WTC11 (cell line): ENCODE measurements at regions not wholly inside any gene's neighbourhood (a gene's known extent, or its start where the extent isn't known, plus 50 kb on each side); places are given as distances from the start of the nearest gene placed in this dataset.

Experiments used
- ATAC-seq: fragments of 200-7000 bp; cut with Tn5 transposase; 2 replicates; pipeline ENCODE4 v1.10.0; 2021; ENCODE audit warnings: mild to moderate bottlenecking, moderate library complexity
- CTCF ChIA-PET: fragments of 300-600 bp; sonication (Branson Sonifier 250); formaldehyde crosslinking; loops from one replicate; lab custom pipeline; 2021; ENCODE audit warnings: antibody characterized with exemption; lab: Charles Lee
- POLR2A ChIA-PET: fragments of 350-600 bp; sonication (Branson Sonifier 250); formaldehyde crosslinking; loops from one replicate; lab custom pipeline; 2021; ENCODE audit warnings: antibody characterized with exemption; lab: Charles Lee
- DNase-seq: peaks from one replicate; pipeline ENCODE4 v3.0.0; 2021; ENCODE audit warnings: low spot score
- H3K27ac Mint-ChIP-seq: 2 replicates; pipeline ENCODE4 v1.8.0; 2021; ENCODE audit warnings: mixed read lengths
- H3K27me3 Mint-ChIP-seq: 2 replicates; pipeline ENCODE4 v1.8.0; 2021; ENCODE audit warnings: low read depth, mild to moderate bottlenecking, moderate library complexity, mixed read lengths
- H3K36me3 Mint-ChIP-seq: 2 replicates; pipeline ENCODE4 v1.8.0; 2021; ENCODE audit warnings: mixed read lengths
- H3K4me1 Mint-ChIP-seq: 2 replicates; pipeline ENCODE4 v1.8.0; 2022; ENCODE audit warnings: mixed read lengths
- H3K4me3 Mint-ChIP-seq: 2 replicates; pipeline ENCODE4 v1.8.0; 2021; ENCODE audit warnings: mild to moderate bottlenecking, moderate library complexity, mixed read lengths
- H3K9me3 Mint-ChIP-seq: 2 replicates; pipeline ENCODE4 v1.8.0; 2021; ENCODE audit warnings: mixed read lengths
- AR ChIP-seq: fragments of 250-450 bp; sonication (Bioruptor Pico); IDR thresholded peaks from 2 replicates; pipeline ENCODE4 v1.9.0; 2021; ENCODE audit warnings: mild to moderate bottlenecking
- ATF3 ChIP-seq: sonication (generic); formaldehyde crosslinking; conservative IDR thresholded peaks from 2 replicates; pipeline ENCODE4 v1.8.1; 2022; ENCODE audit warnings: mild to moderate bottlenecking, missing genetic modification reagents
- ATF6 ChIP-seq: sonication (generic); formaldehyde crosslinking; IDR thresholded peaks from 2 replicates; pipeline ENCODE4 v1.8.1; 2023; ENCODE audit warnings: mild to moderate bottlenecking, missing genetic modification reagents
- ELF4 ChIP-seq: sonication (generic); formaldehyde crosslinking; IDR thresholded peaks from 2 replicates; pipeline ENCODE4 v1.8.1; 2022; ENCODE audit warnings: low read depth, mild to moderate bottlenecking, moderate library complexity, missing genetic modification reagents
- ETV6 ChIP-seq: sonication (generic); formaldehyde crosslinking; IDR thresholded peaks from 2 replicates; pipeline ENCODE4 v1.8.1; 2022; ENCODE audit warnings: mild to moderate bottlenecking, missing genetic modification reagents
- FOXJ3 ChIP-seq: sonication (generic); formaldehyde crosslinking; IDR thresholded peaks from 2 replicates; pipeline ENCODE4 v1.9.0; 2021; ENCODE audit warnings: missing genetic modification reagents, mild to moderate bottlenecking, borderline replicate concordance
- HMGA2 ChIP-seq: fragments of 250-450 bp; sonication (Bioruptor Pico); IDR thresholded peaks from 2 replicates; pipeline ENCODE4 v1.4.0; 2021; ENCODE audit warnings: mild to moderate bottlenecking, moderate library complexity
- HMGXB4 ChIP-seq: sonication (generic); formaldehyde crosslinking; IDR thresholded peaks from 2 replicates; pipeline ENCODE4 v1.8.1; 2023; ENCODE audit warnings: mild to moderate bottlenecking, moderate library complexity, missing genetic modification reagents
- IRF1 ChIP-seq: sonication (generic); formaldehyde crosslinking; IDR thresholded peaks from 2 replicates; pipeline ENCODE4 v1.8.0; 2023; ENCODE audit warnings: missing genetic modification reagents
- IRF2 ChIP-seq: sonication (generic); formaldehyde crosslinking; IDR thresholded peaks from 2 replicates; pipeline ENCODE4 v1.8.0; 2022; ENCODE audit warnings: low read depth, missing genetic modification reagents, borderline replicate concordance
- NR3C1 ChIP-seq: sonication (generic); formaldehyde crosslinking; conservative IDR thresholded peaks from 2 replicates; pipeline ENCODE4 v1.8.1; 2023; ENCODE audit warnings: low read depth, mild to moderate bottlenecking, missing genetic modification reagents
- OVOL2 ChIP-seq: fragments of 250-450 bp; sonication (Bioruptor Pico); IDR thresholded peaks from 2 replicates; pipeline ENCODE4 v1.9.0; 2021; ENCODE audit warnings: mild to moderate bottlenecking, borderline replicate concordance
- STAT6 ChIP-seq: sonication (generic); formaldehyde crosslinking; conservative IDR thresholded peaks from 2 replicates; pipeline ENCODE4 v1.8.1; 2023; ENCODE audit warnings: mild to moderate bottlenecking, low read depth, missing genetic modification reagents, moderate library complexity
- ZBTB43 ChIP-seq: sonication (generic); formaldehyde crosslinking; IDR thresholded peaks from 2 replicates; pipeline ENCODE4 v1.8.1; 2023; ENCODE audit warnings: mild to moderate bottlenecking, missing genetic modification reagents
- ZNF121 ChIP-seq: sonication (generic); formaldehyde crosslinking; IDR thresholded peaks from 2 replicates; pipeline ENCODE4 v1.8.0; 2023; ENCODE audit warnings: missing genetic modification reagents
- ZNF281 ChIP-seq: sonication (generic); formaldehyde crosslinking; IDR thresholded peaks from 2 replicates; pipeline ENCODE4 v1.8.0; 2023; ENCODE audit warnings: mild to moderate bottlenecking, missing genetic modification reagents
- ZNF317 ChIP-seq: sonication (generic); formaldehyde crosslinking; IDR thresholded peaks from 2 replicates; pipeline ENCODE4 v1.8.1; 2023; ENCODE audit warnings: low read depth, mild to moderate bottlenecking, moderate library complexity, missing genetic modification reagents, borderline replicate concordance
- ZNF396 ChIP-seq: fragments of 250-450 bp; sonication (Bioruptor Pico); IDR thresholded peaks from 2 replicates; pipeline ENCODE4 v1.8.0; 2021; ENCODE audit warnings: mild to moderate bottlenecking, moderate library complexity, borderline replicate concordance
- ZNF423 ChIP-seq: fragments of 250-450 bp; sonication (Bioruptor Pico); IDR thresholded peaks from 2 replicates; pipeline ENCODE4 v2.1.2; 2022; ENCODE audit warnings: mild to moderate bottlenecking, moderate library complexity
- ZSCAN18 ChIP-seq: fragments of 250-450 bp; sonication (Bioruptor Pico); IDR thresholded peaks from 2 replicates; pipeline ENCODE4 v2.1.2; 2022; ENCODE audit warnings: mild to moderate bottlenecking, moderate library complexity

GRCh38 chr4:35697210-35697736, 547.0 kb downstream of the ARAP2 start (continued):
- TF ChIP-seq ELF4 (CRISPR knock-in tag) (no peak), ZBTB43 (CRISPR knock-in tag) (no peak), ATF6 (CRISPR knock-in tag) (no peak), HMGA2 (CRISPR knock-in tag) (no peak)
- TF ChIP-seq, all 79 proteins: peak for 0

- DNase-seq, result no peak
- no peaks in the 10 kb centered on the region for H3K36me3 Mint-ChIP-seq
- no peaks in the 10 kb centered on the region for H3K27me3 Mint-ChIP-seq
- H3K27ac Mint-ChIP-seq, result no peak overlapping the region
- TF ChIP-seq ZNF281 (CRISPR knock-in tag) (no peak), IRF1 (no peak), IRF2 (CRISPR knock-in tag) (no peak), NR3C1 (CRISPR knock-in tag) (no peak), HMGA2 (CRISPR knock-in tag) (no peak), STAT6 (CRISPR knock-in tag) (no peak), OVOL2 (CRISPR knock-in tag) (no peak), ZNF317 (no peak), ZNF423 (no peak), ATF3 (CRISPR knock-in tag) (no peak), AR (CRISPR knock-in tag) (no peak), HMGXB4 (CRISPR knock-in tag) (no peak), ZNF121 (no peak), FOXJ3 (CRISPR knock-in tag) (no peak), ETV6 (CRISPR knock-in tag) (no peak), ZSCAN18 (CRISPR knock-in tag) (no peak), ZNF396 (no peak)
- TF ChIP-seq, all 79 proteins: peak for 0
- POLR2A ChIA-PET, result no interaction called here
- no peak overlapping the region for H3K4me3 Mint-ChIP-seq
- no peak for ATAC-seq
- CTCF ChIA-PET, result no interaction called here
- H3K9me3 Mint-ChIP-seq, result peaks cover 7% of the 10 kb centered on the region
- H3K4me1 Mint-ChIP-seq, result no peaks in the 10 kb centered on the region
Observed at GRCh38 chr4:35700663-35701062, 543.7 kb downstream of the ARAP2 start.
